Large intestine (tissue), 3 donors: ENCODE measurements at regions not wholly inside any gene's neighbourhood (a gene's known extent, or its start where the extent isn't known, plus 50 kb on each side); places are given as distances from the start of the nearest gene placed in this dataset.
A peak's percentile ranks its signal among the peaks of the same experiment; 100 is the strongest.
"Not testable (repeated sequence)": the region's sequence is repeated elsewhere in the genome, so short reads cannot be mapped to it uniquely, and the experiment has no call there.

Experiments
- DNase-seq, 2 donors: peaks; one replicate each; pipeline versions ENCODE4 v3.0.0 to v3.0.0-alpha.2; 2013
- H3K27ac ChIP-seq: one replicate; pipeline ENCODE4 v1.5.1; 2013; ENCODE audit warnings: low read length
- H3K27me3 ChIP-seq: 2 replicates; pipeline ENCODE4 v1.6.1; 2013; ENCODE audit warnings: low read length; ENCODE audit not compliant: control insufficient read depth, insufficient read depth
- H3K36me3 ChIP-seq: 2 replicates; pipeline ENCODE4 v1.6.1; 2013; ENCODE audit warnings: low read length; ENCODE audit not compliant: control insufficient read depth, insufficient read depth
- H3K4me1 ChIP-seq: one replicate; pipeline ENCODE4 v1.6.1; 2013; ENCODE audit warnings: low read length; ENCODE audit not compliant: control insufficient read depth, insufficient read depth
- H3K4me3 ChIP-seq: one replicate; pipeline ENCODE4 v1.5.1; 2013; ENCODE audit warnings: low read length
- H3K9me3 ChIP-seq: one replicate; pipeline ENCODE4 v1.6.1; 2013; ENCODE audit warnings: mild to moderate bottlenecking, low read depth, low read length, moderate library complexity; ENCODE audit not compliant: control insufficient read depth
- WGBS: methylation state at CpG from one replicate; pipeline ENCODE4 v1.1.5; 2013; ENCODE audit warnings: low lambda C conversion rate; ENCODE audit not compliant: insufficient coverage; 5-methylcytosine and 5-hydroxymethylcytosine counted together

DNA sequence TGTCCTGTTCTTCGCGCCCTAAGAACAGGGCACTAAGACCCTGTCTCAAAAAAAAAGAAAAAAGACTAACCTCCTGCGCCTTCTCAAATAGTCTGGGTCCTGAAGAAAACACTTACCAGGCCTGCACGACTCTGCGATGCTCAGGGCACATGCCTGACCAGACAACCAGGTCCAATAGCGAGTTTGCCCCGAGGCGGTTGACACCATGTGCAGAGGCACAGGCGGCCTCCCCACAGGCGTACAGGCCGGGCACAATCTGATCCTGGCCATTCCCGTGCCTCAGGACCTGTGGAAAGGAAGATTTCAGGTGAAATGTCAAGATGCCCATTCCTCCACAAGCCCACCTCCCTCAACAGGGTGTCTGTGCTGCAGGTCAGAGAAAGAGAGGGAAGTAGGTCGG lies 65.9 kb upstream of the TNK2 start:
- H3K27ac ChIP-seq, H3K4me3 ChIP-seq, H3K4me1 ChIP-seq, H3K27me3 ChIP-seq, H3K9me3 ChIP-seq, DNase-seq: not testable (repeated sequence)
- H3K36me3 ChIP-seq = peaks cover 42% of the 10 kb centered on the region
- no CpG with 5 or more reads among the region's 13 CpGs for WGBS

DNA sequence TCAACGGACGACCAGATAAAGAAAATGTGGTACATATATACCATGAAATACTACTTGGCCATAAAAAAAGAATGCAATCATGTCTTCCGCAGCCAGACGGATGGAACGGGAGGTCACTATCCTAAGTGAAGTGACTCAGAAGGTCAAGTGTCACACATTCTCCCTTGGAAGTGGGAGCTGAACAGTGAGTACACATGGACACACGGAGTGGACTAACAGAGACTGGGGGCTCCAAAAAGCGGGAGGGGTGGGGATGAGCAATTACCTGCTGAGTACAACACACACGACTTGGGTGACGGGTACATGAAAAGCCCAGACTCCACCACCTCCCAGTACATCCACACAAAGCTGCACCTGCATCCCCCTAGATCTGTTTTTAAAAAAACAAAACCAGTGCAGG lies 62.5 kb upstream of the TNK2 start:
- H3K4me3 ChIP-seq, H3K9me3 ChIP-seq, H3K27ac ChIP-seq, H3K27me3 ChIP-seq, H3K4me1 ChIP-seq: not testable (repeated sequence)
- 87% methylated on average over 4 of the region's 9 CpGs for WGBS
- peaks cover 47% of the 10 kb centered on the region for H3K36me3 ChIP-seq
- peak in 1 of 2 donors; percentile 12 for DNase-seq

DNA sequence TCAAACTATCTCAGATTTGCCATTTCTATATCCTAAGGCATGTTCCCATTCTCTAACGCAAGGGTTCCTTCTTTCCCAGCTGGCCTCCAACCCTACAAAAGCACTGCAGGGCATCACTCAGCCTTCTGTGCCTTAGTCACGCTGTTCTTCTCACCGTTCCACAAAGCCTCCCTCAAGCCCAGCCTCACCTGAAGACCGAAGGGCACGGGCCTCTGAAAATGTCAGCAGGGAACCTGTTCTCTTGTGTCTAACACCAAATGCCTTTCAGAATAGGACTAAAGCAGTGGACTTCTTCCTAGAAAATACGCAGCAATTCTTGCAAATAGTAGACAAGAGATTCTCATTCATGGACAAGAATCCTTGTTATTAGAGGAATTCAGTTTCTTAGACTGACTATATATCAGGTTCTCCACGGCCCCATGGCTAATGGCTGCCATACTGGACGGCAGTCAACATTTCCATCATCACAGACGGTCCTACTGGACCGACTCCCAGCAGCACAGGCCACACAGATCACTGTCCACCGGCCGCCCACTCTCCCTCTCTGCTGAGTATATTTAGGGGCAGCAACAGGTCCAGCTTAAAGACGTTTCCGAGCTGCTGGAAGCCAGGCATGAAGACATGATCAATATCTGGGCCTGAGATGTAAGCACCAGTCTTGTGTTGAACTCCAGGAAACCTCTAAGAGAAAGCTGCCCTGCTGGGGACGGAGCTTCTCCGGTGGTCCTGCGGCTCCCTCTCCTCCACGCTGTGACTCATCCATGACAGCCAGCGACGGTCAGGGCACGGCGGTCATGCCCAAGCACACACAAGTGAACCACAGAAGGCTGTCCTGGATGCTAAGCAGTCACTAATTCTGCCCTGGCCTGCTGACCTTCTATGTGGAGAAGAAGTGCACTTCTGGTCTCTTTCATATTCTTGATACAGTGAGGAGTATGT lies 61.8 kb upstream of the TNK2 start:
- H3K9me3 ChIP-seq, H3K27me3 ChIP-seq, H3K4me3 ChIP-seq, H3K27ac ChIP-seq, H3K4me1 ChIP-seq, DNase-seq: not testable (repeated sequence)
- H3K36me3 ChIP-seq = peaks cover 49% of the 10 kb centered on the region
- 98% methylated on average over 7 of the region's 22 CpGs for WGBS

DNA sequence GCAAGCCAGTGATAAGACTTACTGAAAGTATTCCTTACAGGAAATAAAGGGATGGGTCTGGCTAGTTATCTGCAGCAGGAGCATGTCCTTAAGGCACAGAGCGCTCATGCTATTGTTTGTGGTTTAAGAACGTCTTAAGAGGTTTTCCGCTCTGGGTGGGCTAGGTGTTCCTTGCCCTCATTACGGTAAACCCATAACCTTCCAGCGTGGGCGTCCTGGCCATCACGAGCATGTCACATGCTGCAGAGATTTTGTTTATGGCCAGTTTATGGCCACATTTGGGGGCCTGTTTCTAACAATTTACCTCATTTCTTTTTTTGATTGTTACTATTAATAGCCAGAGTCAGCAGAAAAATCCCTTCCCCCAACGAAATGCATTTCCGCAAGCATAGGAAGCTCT lies 61.0 kb upstream of the TNK2 start:
- DNase-seq, H3K27me3 ChIP-seq, H3K27ac ChIP-seq, H3K4me3 ChIP-seq, H3K9me3 ChIP-seq: not testable (repeated sequence)
- 87% methylated on average over 3 of the region's 9 CpGs for whole genome bisulfite sequencing
- Histone ChIP-seq H3K36me3 (peaks cover 48% of the 10 kb centered on the region), H3K4me1 (peaks cover 13% of the 10 kb centered on the region)

DNA sequence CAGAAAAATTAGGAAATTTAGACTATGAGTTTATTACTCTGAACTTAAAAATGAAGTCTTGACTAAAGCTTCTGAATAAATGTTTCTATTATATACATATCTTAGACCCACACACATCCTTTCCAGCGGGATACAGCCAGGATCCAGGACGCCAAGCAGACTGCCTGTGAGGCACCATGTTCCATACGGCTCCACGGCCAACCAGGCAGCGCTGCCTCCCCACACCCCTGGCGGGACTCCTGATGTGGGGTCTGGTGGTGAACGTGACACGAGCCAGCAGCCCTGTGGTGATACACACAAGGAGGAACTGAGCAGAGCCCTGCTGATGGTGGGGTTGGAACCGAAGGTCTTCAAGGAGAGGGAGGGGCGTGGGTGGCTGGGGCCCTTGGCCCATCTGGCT lies 59.8 kb upstream of the TNK2 start:
- H3K4me3 ChIP-seq, DNase-seq, H3K9me3 ChIP-seq, H3K27me3 ChIP-seq, H3K27ac ChIP-seq: not testable (repeated sequence)
- whole genome bisulfite sequencing = no CpG with 5 or more reads among the region's 10 CpGs
- peaks cover 13% of the 10 kb centered on the region for H3K4me1 ChIP-seq
- peaks cover 41% of the 10 kb centered on the region for H3K36me3 ChIP-seq

DNA sequence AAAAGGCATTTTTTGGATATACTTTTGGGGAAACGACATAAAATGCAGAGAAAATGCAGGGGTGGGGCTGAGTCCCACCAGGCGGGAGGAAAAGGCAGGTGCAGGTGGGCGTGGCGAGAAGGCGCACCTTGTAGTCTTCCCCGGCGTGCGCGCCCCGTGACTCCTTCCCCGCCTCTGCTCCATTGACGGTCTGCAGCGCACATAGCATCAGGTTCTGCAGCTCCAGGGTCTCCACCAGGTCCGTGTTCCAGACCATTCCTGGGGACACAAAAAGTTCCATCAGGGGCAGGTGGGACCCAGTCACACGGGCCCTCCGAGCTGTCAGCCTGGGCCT lies 59.0 kb upstream of the TNK2 start:
- not testable (repeated sequence) for H3K27ac ChIP-seq, H3K4me3 ChIP-seq, H3K27me3 ChIP-seq, H3K9me3 ChIP-seq, DNase-seq
- H3K4me1 ChIP-seq = peaks cover 13% of the 10 kb centered on the region
- H3K36me3 ChIP-seq = peaks cover 42% of the 10 kb centered on the region
- no CpG with 5 or more reads among the region's 16 CpGs for WGBS

DNA sequence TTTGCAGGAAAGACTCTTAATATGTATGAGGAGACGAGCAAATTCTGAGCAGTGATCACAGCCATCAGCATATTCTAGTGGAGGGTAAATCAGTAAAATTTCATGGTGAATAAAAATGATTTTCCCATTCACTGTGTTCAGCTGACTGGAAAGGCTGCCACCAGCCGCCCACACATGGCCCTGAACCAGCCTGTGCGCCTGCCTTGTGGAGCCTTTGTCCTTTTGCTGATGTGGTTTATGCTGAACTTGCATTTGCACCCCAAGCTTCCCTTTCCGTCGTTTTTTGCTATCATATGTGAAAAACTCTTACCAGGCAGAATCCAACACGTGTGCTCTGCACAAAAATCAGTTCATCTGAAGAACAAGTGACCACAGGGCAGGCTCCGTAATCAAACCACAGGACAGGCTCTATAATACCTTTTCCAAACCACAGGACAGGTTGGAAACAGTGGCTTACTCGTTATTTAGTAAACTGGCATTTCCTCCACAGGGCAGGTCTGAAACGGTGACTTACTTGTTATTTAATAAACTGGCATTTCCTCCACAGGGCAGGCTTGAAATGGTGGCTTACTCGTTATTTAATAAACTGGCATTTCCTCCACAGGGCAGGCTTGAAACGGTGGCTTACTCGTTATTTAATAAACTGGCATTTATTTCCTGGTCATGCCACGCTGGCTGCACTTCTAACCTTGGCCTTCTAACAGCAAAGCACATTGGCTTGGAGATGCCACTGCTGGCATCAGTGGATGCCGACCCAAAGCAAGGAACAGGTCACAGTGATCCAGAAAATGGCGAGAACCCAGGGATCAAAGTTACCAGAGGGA lies 58.4 kb upstream of the TNK2 start:
- 100% methylated on average over 3 of the region's 15 CpGs for WGBS
- not testable (repeated sequence) for H3K9me3 ChIP-seq, H3K27ac ChIP-seq, H3K27me3 ChIP-seq, H3K4me3 ChIP-seq, DNase-seq
- Histone ChIP-seq H3K36me3 (peaks cover 39% of the 10 kb centered on the region), H3K4me1 (peaks cover 13% of the 10 kb centered on the region)

DNA sequence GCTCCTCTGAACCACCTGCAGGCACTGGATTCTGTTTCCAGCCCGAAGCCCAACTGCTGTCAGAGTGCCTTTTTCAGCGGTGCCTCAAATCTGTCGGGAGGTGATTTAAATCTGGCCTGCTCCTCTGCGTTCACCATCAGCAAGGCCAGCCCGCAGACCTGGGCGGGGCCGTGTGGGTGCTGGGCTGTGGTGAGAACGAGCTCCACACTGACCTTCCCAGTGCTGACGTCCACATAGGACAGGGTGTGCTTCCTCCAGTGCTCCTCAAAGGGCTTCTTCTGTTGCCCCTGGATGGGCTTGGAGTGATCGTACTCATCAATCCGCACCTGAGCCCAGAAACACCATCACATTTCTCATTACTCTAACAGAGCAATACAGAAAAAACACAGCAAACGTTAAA lies 56.9 kb upstream of the TNK2 start:
- Histone ChIP-seq H3K27ac (peak overlapping the region; percentile 69), H3K36me3 (peaks cover 31% of the 10 kb centered on the region), H3K4me1 (peaks cover 13% of the 10 kb centered on the region)
- no CpG with 5 or more reads among the region's 12 CpGs for WGBS
- not testable (repeated sequence) for H3K27me3 ChIP-seq, H3K4me3 ChIP-seq, DNase-seq, H3K9me3 ChIP-seq

DNA sequence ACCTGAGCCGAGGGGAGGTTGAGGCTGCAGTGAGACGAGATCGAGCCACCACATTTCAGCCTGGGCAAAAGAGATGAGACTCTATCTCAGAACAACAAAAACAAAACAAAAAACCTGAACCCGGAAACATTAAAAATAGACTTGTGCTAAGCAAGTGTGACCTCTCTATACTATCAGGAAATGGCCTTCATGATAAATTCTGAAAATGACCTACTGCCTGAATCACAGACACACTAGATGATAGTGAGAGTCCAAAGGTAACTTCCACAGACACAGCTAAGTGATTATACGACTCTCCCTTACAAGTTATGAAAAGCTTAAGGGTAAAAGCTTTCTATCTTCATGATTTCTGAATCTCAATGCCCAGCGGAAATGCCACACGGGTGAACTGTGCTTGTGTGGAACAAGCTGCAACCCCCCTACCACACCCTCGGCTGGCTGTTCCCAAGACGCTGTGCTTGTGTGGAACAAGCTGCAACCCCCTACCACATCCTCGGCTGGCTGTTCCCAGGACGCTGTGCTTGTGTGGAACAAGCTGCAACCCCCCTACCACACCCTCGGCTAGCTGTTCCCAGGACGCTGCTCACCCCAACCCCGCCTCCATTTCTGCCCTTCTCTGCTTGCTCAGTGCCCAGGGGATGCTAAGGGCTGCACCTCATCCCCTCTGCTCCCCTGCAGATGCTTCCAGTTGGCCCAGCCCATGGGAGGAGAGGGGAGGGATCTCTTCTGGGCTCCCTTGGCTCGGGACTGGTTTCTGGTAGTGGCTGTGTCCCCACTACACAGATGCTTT lies 56.2 kb upstream of the TNK2 start:
- no CpG with 5 or more reads among the region's 15 CpGs for WGBS
- H3K9me3 ChIP-seq, H3K4me3 ChIP-seq, H3K27me3 ChIP-seq: not testable (repeated sequence)
- peak in 1 of 2 donors; percentile 59 for DNase-seq
- Histone ChIP-seq H3K4me1 (peaks cover 13% of the 10 kb centered on the region), H3K36me3 (peaks cover 28% of the 10 kb centered on the region), H3K27ac (peak overlapping the region; percentile 69)

DNA sequence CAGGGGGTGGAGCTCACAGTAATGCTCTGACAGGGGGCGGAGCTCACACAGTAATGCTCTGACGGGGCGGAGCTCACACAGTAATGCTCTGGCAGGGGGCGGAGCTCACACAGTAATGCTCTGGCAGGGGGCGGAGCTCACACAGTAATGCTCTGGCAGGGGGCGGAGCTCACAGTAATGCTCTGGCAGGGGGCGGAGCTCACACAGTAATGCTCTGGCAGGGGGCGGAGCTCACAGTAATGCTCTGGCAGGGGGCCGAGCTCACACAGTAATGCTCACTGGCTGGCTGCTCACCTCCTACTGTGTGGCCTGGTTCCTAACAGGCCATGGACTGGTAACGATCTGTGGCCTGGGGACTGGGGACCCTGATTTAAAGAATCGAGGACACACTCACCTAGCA lies 53.9 kb upstream of the TNK2 start:
- not testable (repeated sequence) for H3K27ac ChIP-seq, H3K4me3 ChIP-seq, DNase-seq, H3K9me3 ChIP-seq, H3K27me3 ChIP-seq
- Histone ChIP-seq H3K36me3 (peaks cover 26% of the 10 kb centered on the region), H3K4me1 (peaks cover 21% of the 10 kb centered on the region)
- WGBS = no CpG with 5 or more reads among the region's 11 CpGs
